Mesenchymal stem cell (in vitro differentiated cells and primary cell): ENCODE measurements at regions not wholly inside any gene's neighbourhood (a gene's known extent, or its start where the extent isn't known, plus 50 kb on each side); places are given as distances from the start of the nearest gene placed in this dataset.

Experiments used
- DNase-seq: peaks from one replicate; pipeline ENCODE4 v3.0.0-alpha.2; 2013
- H2AFZ ChIP-seq: one replicate; pipeline ENCODE4 v1.6.1; 2013; ENCODE audit warnings: low read depth, mild to moderate bottlenecking, control low read depth, inconsistent platforms, low read length, moderate library complexity
- H2AK5ac ChIP-seq: 2 replicates; pipeline ENCODE4 v1.6.1; 2013; ENCODE audit warnings: low read length, moderate library complexity, mild to moderate bottlenecking, inconsistent platforms; ENCODE audit not compliant: severe bottlenecking
- H2BK120ac ChIP-seq: one replicate; pipeline ENCODE4 v1.6.1; 2013; ENCODE audit warnings: low read depth, mild to moderate bottlenecking, inconsistent platforms, low read length, moderate library complexity
- H2BK12ac ChIP-seq, 2 experiments: one replicate each; pipeline ENCODE4 v1.6.1; 2013; ENCODE audit warnings: inconsistent platforms in 2 of 2, low read length in 2 of 2, mild to moderate bottlenecking in 2 of 2, moderate library complexity in 2 of 2, control low read depth in 1 of 2
- H2BK15ac ChIP-seq: one replicate; pipeline ENCODE4 v1.6.1; 2013; ENCODE audit warnings: mild to moderate bottlenecking, low read depth, inconsistent platforms; ENCODE audit not compliant: poor library complexity, severe bottlenecking
- H2BK5ac ChIP-seq: 2 replicates; pipeline ENCODE4 v1.6.1; 2013; ENCODE audit warnings: low read depth, mild to moderate bottlenecking, low read length, control low read depth, inconsistent platforms; ENCODE audit not compliant: poor library complexity, severe bottlenecking
- H3K14ac ChIP-seq, 2 experiments: one replicate each; pipeline ENCODE4 v1.6.1; 2013; ENCODE audit warnings: inconsistent platforms in 2 of 2, low read length in 2 of 2, control low read depth in 1 of 2, mild to moderate bottlenecking in 1 of 2, moderate library complexity in 1 of 2
- H3K18ac ChIP-seq, 2 experiments: one replicate each; pipeline ENCODE4 v1.6.1; 2013; ENCODE audit warnings: inconsistent platforms in 2 of 2, low read length in 2 of 2, control low read depth in 1 of 2, low read depth in 1 of 2, mild to moderate bottlenecking in 1 of 2
- H3K23ac ChIP-seq, 2 experiments: one replicate each; pipeline ENCODE4 v1.6.1; 2013; ENCODE audit warnings: inconsistent platforms in 2 of 2, low read length in 2 of 2, mild to moderate bottlenecking in 2 of 2, moderate library complexity in 2 of 2, control low read depth in 1 of 2
- H3K27ac ChIP-seq: 2 replicates; pipeline ENCODE4 v1.5.1; 2013; ENCODE audit warnings: mild to moderate bottlenecking, moderate library complexity, low read length, control low read depth, inconsistent platforms; ENCODE audit not compliant: poor library complexity, severe bottlenecking
- H3K27me3 ChIP-seq, 2 experiments: 2 replicates each; pipeline versions ENCODE4 v1.6.1 to v1.7.0; 2013; ENCODE audit warnings: low read length in 2 of 2, mild to moderate bottlenecking in 2 of 2, moderate library complexity in 2 of 2, control low read depth in 1 of 2, inconsistent platforms in 1 of 2; ENCODE audit not compliant: control insufficient read depth in 1 of 2, insufficient read depth in 1 of 2
- H3K36me3 ChIP-seq, 2 experiments: 2 replicates each; pipeline versions ENCODE4 v1.6.1 to v1.7.0; 2013; ENCODE audit warnings: low read length in 2 of 2, control low read depth in 1 of 2, inconsistent platforms in 1 of 2, low read depth in 1 of 2, mild to moderate bottlenecking in 1 of 2; ENCODE audit not compliant: insufficient read depth in 2 of 2, control insufficient read depth in 1 of 2
- H3K4ac ChIP-seq, 2 experiments: one replicate each; pipeline ENCODE4 v1.6.1; 2013; ENCODE audit warnings: inconsistent platforms in 2 of 2, low read length in 2 of 2, mild to moderate bottlenecking in 2 of 2, moderate library complexity in 2 of 2, control low read depth in 1 of 2, low read depth in 1 of 2
- H3K4me1 ChIP-seq: 2 replicates; pipeline ENCODE4 v1.6.1; 2013; ENCODE audit warnings: low read depth, low read length, control low read depth; ENCODE audit not compliant: control insufficient read depth, insufficient read depth
- H3K4me2 ChIP-seq: 2 replicates; pipeline ENCODE4 v1.6.1; 2013; ENCODE audit warnings: low read length, mild to moderate bottlenecking, inconsistent platforms; ENCODE audit not compliant: poor library complexity, severe bottlenecking
- H3K4me3 ChIP-seq, 2 experiments: 2 replicates each; pipeline versions ENCODE4 v1.5.1 to v1.7.0; 2013; ENCODE audit warnings: low read length in 2 of 2, mild to moderate bottlenecking in 2 of 2, control low read depth in 1 of 2, low read depth in 1 of 2; ENCODE audit not compliant: insufficient read depth in 1 of 2
- H3K79me1 ChIP-seq: replicated peaks from 2 replicates; pipeline ENCODE4 v1.6.1; 2013; ENCODE audit warnings: mild to moderate bottlenecking, control low read depth, low read length, inconsistent platforms; ENCODE audit not compliant: poor library complexity, severe bottlenecking
- H3K9ac ChIP-seq: 2 replicates; pipeline ENCODE4 v1.7.0; 2013; ENCODE audit warnings: mild to moderate bottlenecking, low read length, moderate library complexity
- H3K9me3 ChIP-seq: 2 replicates; pipeline ENCODE4 v1.7.0; 2013; ENCODE audit warnings: mild to moderate bottlenecking, low read length; ENCODE audit not compliant: control insufficient read depth
- H4K8ac ChIP-seq: one replicate; pipeline ENCODE4 v1.6.1; 2013; ENCODE audit warnings: inconsistent platforms, mild to moderate bottlenecking, low read length, moderate library complexity
- H4K91ac ChIP-seq: one replicate; pipeline ENCODE4 v1.6.1; 2013; ENCODE audit warnings: mild to moderate bottlenecking, low read length, inconsistent platforms
- WGBS: methylation state at CpG from one replicate; pipeline ENCODE4 v1.1.7; 2013; ENCODE audit warnings: mixed read lengths; 5-methylcytosine and 5-hydroxymethylcytosine counted together

DNA sequence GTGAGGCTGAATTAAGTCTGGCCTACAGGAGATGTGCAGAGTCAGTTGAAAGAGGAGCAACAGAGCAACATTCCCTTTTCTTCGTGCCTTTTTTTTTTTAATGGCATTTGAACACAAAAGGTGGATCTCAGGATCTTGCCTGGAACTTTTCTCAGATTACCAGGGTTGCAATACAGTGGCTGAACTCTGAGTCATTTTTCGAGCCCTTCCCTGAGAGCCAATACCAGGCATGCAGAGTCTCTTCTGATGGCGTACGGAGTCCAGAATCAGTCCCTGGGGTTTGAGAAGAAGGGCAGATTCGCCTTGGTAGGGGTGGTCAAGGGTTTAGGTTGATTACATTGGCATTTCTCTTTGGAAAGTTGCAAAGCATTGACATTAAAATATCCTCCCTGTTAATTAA lies 271.5 kb downstream of the GAS1 start:
- no peak overlapping the region for H4K8ac ChIP-seq
- no peak overlapping the region for H2AK5ac ChIP-seq
- 80% methylated on average over 4 of the region's 5 CpGs for WGBS
- H3K4me1 ChIP-seq, result peaks cover 6% of the 10 kb centered on the region
- H3K27ac ChIP-seq, result no peak overlapping the region
- H3K9me3 ChIP-seq, result peaks cover 2% of the 10 kb centered on the region
- H3K14ac ChIP-seq, result no peak overlapping the region
- no peak overlapping the region for H2BK12ac ChIP-seq
- H3K9ac ChIP-seq, result no peak overlapping the region
- H2BK120ac ChIP-seq, result no peak overlapping the region
- H2BK15ac ChIP-seq, result no peak overlapping the region
- no peak overlapping the region for H3K4me2 ChIP-seq
- H2AFZ ChIP-seq, result no peak overlapping the region
- no peaks in the 10 kb centered on the region for H3K36me3 ChIP-seq
- H3K18ac ChIP-seq, result no peak overlapping the region
- DNase-seq, result no peak
- no peak overlapping the region for H4K91ac ChIP-seq
- no peak overlapping the region for H2BK5ac ChIP-seq
- no peaks in the 10 kb centered on the region for H3K27me3 ChIP-seq
- no peak overlapping the region for H3K4me3 ChIP-seq
- H3K23ac ChIP-seq, result no peak overlapping the region
- H3K4ac ChIP-seq, result no peak overlapping the region
- H3K79me1 ChIP-seq, result no peaks in the 10 kb centered on the region

DNA sequence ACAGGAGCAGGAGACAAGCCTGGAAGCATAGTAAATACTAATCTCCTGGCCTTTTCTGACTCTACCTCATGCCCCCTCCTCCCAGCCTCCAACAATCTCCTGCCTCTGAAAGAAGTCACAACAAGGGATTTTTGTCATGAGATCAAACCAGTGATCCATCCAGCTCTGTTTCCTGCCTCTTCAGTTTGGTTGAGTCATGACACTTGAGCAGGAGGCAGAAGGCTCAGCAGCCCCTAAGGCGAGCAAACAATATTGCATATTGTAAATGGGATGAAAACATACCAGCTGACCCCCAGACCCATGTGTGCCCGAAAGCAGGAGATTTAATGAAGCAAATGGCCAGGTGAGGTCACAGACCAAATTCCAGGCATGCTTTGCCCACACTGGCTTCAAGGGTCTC lies 272.8 kb downstream of the GAS1 start:
- 33% methylated on average over 2 of the region's 2 CpGs for WGBS
- Histone ChIP-seq H2BK15ac (no peak overlapping the region), H2AFZ (no peak overlapping the region), H3K9ac (no peak overlapping the region), H3K36me3 (no peaks in the 10 kb centered on the region), H3K4me1 (peaks cover 6% of the 10 kb centered on the region), H3K4me3 (no peak overlapping the region), H2AK5ac (no peak overlapping the region), H3K14ac (no peak overlapping the region), H4K8ac (no peak overlapping the region), H3K27me3 (no peaks in the 10 kb centered on the region), H3K18ac (no peak overlapping the region), H3K27ac (no peak overlapping the region), H2BK5ac (no peak overlapping the region), H2BK12ac (no peak overlapping the region), H3K9me3 (peaks cover 7% of the 10 kb centered on the region), H3K4me2 (no peak overlapping the region), H2BK120ac (no peak overlapping the region), H3K4ac (no peak overlapping the region), H4K91ac (no peak overlapping the region), H3K79me1 (no peaks in the 10 kb centered on the region), H3K23ac (no peak overlapping the region)
- DNase-seq, result no peak

DNA sequence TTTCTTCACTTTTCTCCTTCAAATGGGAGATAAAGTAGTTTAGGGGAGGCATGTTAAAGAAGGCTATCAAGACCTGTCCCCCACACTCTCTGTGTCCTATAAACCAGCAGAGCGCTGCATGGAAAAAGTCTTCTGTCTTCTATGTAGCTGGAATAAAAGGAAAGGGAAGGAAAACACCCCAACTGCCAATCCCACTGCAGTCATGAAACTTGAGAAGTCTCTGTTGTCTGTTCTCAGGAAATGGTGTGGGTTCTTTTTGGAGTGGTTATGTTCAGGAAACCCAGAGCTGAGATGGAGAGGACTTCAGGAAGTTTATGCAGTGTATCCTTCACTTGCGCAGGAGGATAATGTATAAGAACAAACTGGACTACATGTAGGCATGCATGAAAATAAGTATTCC lies 274.3 kb downstream of the GAS1 start:
- no peak overlapping the region for H4K91ac ChIP-seq
- H2BK15ac ChIP-seq, result no peak overlapping the region
- no peak overlapping the region for H3K4me3 ChIP-seq
- H3K9me3 ChIP-seq, result peaks cover 7% of the 10 kb centered on the region
- H3K9ac ChIP-seq, result no peak overlapping the region
- H2AK5ac ChIP-seq, result no peak overlapping the region
- no peak overlapping the region for H2BK5ac ChIP-seq
- H3K79me1 ChIP-seq, result no peaks in the 10 kb centered on the region
- H3K27me3 ChIP-seq, result no peaks in the 10 kb centered on the region
- no peak for DNase-seq
- no peak overlapping the region for H3K4me2 ChIP-seq
- H3K27ac ChIP-seq, result no peak overlapping the region
- H3K4ac ChIP-seq, result no peak overlapping the region
- H3K36me3 ChIP-seq, result no peaks in the 10 kb centered on the region
- no peak overlapping the region for H2AFZ ChIP-seq
- no peak overlapping the region for H4K8ac ChIP-seq
- no peak overlapping the region for H3K23ac ChIP-seq
- no peak overlapping the region for H3K14ac ChIP-seq
- H3K4me1 ChIP-seq, result peaks cover 7% of the 10 kb centered on the region
- no peak overlapping the region for H2BK120ac ChIP-seq
- H3K18ac ChIP-seq, result no peak overlapping the region
- WGBS, result 96% methylated on average over 1 of the region's 2 CpGs
- no peak overlapping the region for H2BK12ac ChIP-seq

DNA sequence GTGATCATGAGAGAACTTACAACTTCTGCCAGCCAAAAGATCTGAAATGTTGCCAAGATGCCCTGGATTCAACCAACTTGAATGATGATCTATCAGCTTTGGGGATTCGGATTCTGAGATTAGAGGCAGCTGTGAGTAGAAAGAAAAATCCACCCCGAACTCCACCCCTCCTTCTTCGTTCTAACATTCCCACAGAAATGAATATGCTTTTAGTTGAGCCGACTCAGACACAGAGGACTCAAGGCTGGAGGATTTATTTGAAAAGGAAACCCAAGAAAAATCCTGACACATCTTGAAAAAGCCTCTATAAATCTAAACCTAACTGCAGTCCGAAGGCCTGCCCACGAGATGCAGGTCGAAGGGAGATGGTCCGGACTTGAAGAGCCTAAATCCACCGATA lies 275.0 kb downstream of the GAS1 start:
- Histone ChIP-seq H3K79me1 (no peaks in the 10 kb centered on the region), H3K27ac (no peak overlapping the region), H3K4me1 (peaks cover 12% of the 10 kb centered on the region), H2BK5ac (no peak overlapping the region), H3K14ac (no peak overlapping the region), H4K91ac (no peak overlapping the region), H2BK12ac (no peak overlapping the region), H2BK15ac (no peak overlapping the region), H4K8ac (no peak overlapping the region), H3K18ac (no peak overlapping the region), H2AK5ac (no peak overlapping the region), H3K23ac (no peak overlapping the region), H2BK120ac (no peak overlapping the region), H3K4me2 (no peak overlapping the region), H2AFZ (no peak overlapping the region), H3K36me3 (no peaks in the 10 kb centered on the region), H3K27me3 (no peaks in the 10 kb centered on the region), H3K9me3 (peaks cover 7% of the 10 kb centered on the region), H3K4me3 (no peak overlapping the region), H3K4ac (no peak overlapping the region), H3K9ac (no peak overlapping the region)
- WGBS, result 66% methylated on average over 8 of the region's 9 CpGs
- DNase-seq, result no peak
